CD4-positive, CD25-positive, alpha-beta regulatory T cell (primary cell): ENCODE measurements at regions not wholly inside any gene's neighbourhood (a gene's known extent, or its start where the extent isn't known, plus 50 kb on each side); places are given as distances from the start of the nearest gene placed in this dataset.
"Not testable (repeated sequence)": the region's sequence is repeated elsewhere in the genome, so short reads cannot be mapped to it uniquely, and the experiment has no call there.

Experiments
- ATAC-seq, 2 donors: fragments of 150-1000 bp; cut with Tn5 transposase; one replicate each; pipeline ENCODE4 v1.10.0; 2021; ENCODE audit warnings: low read depth in 2 of 2, moderate number of reproducible peaks in 2 of 2, moderate library complexity in 1 of 2
- DNase-seq, 3 donors: peaks; one replicate each; pipeline versions ENCODE4 v3.0.0 to v3.0.0-alpha.2; 2012 to 2022; ENCODE audit warnings: mixed read lengths in 1 of 3
- H3K27ac ChIP-seq: one replicate; pipeline ENCODE4 v1.7.0; 2013; ENCODE audit warnings: mild to moderate bottlenecking, low read length; ENCODE audit not compliant: insufficient read depth, poor library complexity, severe bottlenecking
- H3K27me3 ChIP-seq: one replicate; pipeline ENCODE4 v1.7.0; 2013; ENCODE audit warnings: low read length; ENCODE audit not compliant: control insufficient read depth, insufficient read depth
- H3K36me3 ChIP-seq: one replicate; pipeline ENCODE4 v1.7.0; 2013; ENCODE audit warnings: mild to moderate bottlenecking, low read length, moderate library complexity; ENCODE audit not compliant: control insufficient read depth, insufficient read depth
- H3K4me1 ChIP-seq: 2 replicates; pipeline ENCODE4 v1.7.0; 2013; ENCODE audit warnings: mild to moderate bottlenecking, low read length; ENCODE audit not compliant: insufficient read depth, control insufficient read depth, poor library complexity, severe bottlenecking
- H3K4me3 ChIP-seq: one replicate; pipeline ENCODE4 v1.7.0; 2013; ENCODE audit warnings: low read depth, mild to moderate bottlenecking, low read length, moderate library complexity
- H3K9me3 ChIP-seq, 2 experiments: 1 replicate in 1 of 2; 2 replicates in 1 of 2; pipeline ENCODE4 v1.7.0; 2013; ENCODE audit warnings: low read length in 2 of 2, mild to moderate bottlenecking in 1 of 2, moderate library complexity in 1 of 2; ENCODE audit not compliant: control insufficient read depth in 2 of 2
- H3K27ac Mint-ChIP-seq, 3 donors: one replicate each; pipeline ENCODE4 v1.8.0; 2020 to 2022; ENCODE audit warnings: mild to moderate bottlenecking in 3 of 3, mixed read lengths in 3 of 3, moderate library complexity in 2 of 3
- H3K27me3 Mint-ChIP-seq: one replicate; pipeline ENCODE4 v1.8.0; 2022; ENCODE audit warnings: mild to moderate bottlenecking, mixed read lengths
- H3K36me3 Mint-ChIP-seq: one replicate; pipeline ENCODE4 v1.8.0; 2020; ENCODE audit warnings: mixed read lengths
- H3K4me1 Mint-ChIP-seq, 4 donors: one replicate each; pipeline ENCODE4 v1.8.0; 2020 to 2022; ENCODE audit warnings: mixed read lengths in 4 of 4, mild to moderate bottlenecking in 1 of 4
- H3K4me3 Mint-ChIP-seq, 4 donors: one replicate each; pipeline ENCODE4 v1.8.0; 2020 to 2022; ENCODE audit warnings: mild to moderate bottlenecking in 4 of 4, mixed read lengths in 4 of 4, moderate library complexity in 3 of 4
- H3K9me3 Mint-ChIP-seq, 7 donors: one replicate each; pipeline ENCODE4 v1.8.0; 2020 to 2022; ENCODE audit warnings: mixed read lengths in 7 of 7, mild to moderate bottlenecking in 3 of 7, moderate library complexity in 2 of 7

DNA sequence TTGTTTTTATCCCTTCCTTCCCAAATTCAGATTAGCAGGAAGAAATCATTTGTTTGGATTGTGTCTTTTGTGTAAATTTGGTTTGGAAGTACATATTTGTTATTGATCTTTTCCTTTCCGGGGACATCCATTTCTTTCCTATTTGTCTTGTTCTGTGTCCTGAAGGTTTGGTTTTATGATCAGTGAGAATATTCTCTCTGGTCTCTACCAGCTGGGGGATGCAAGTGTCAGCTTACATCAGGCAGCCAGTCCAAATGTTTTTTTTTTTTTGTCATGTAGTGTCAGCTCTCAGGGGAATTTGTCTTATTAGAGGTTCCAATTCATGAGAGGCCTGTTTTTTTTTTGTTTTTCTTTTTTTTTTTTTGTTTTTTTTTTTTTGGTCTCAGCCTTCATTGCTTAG, 479.2 kb upstream of the LRRC7 start:
- no peaks in the 10 kb centered on the region for H3K36me3 ChIP-seq
- DNase-seq (no peak), ATAC-seq (no peak)
- H3K9me3 Mint-ChIP-seq = peaks cover 2 to 16% (median 8%) of the 10 kb centered on the region in 7 donors
- H3K27ac ChIP-seq = no peak overlapping the region
- peaks cover 2 to 8% of the 10 kb centered on the region in 2 experiments for H3K9me3 ChIP-seq
- H3K36me3 Mint-ChIP-seq = no peaks in the 10 kb centered on the region
- no peak overlapping the region for H3K4me3 ChIP-seq
- no peaks in the 10 kb centered on the region for H3K4me1 Mint-ChIP-seq
- no peaks in the 10 kb centered on the region for H3K4me1 ChIP-seq
- no peak overlapping the region for H3K4me3 Mint-ChIP-seq
- H3K27me3 Mint-ChIP-seq = no peaks in the 10 kb centered on the region
- H3K27me3 ChIP-seq = no peaks in the 10 kb centered on the region
- H3K27ac Mint-ChIP-seq = no peak overlapping the region

DNA sequence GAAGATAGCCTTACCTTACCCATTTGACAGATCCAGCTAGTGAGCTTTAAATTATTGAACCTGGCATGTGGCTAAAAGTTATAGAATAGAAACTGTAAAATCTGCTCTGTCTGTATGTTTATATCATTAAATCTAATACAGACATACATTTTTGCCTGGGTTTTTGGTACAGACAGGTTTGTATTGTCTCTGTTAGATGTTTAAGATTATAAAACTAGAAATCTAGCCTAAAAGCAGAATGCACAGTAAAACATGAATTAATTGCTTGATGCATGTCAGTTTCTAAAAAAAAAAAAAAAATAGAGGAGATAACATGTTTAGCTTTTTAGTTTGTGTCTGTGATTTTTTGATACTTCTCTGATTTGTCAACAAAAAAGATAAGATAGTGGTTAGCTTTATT, 477.6 kb upstream of the LRRC7 start:
- no peaks in the 10 kb centered on the region for H3K36me3 Mint-ChIP-seq

DNA sequence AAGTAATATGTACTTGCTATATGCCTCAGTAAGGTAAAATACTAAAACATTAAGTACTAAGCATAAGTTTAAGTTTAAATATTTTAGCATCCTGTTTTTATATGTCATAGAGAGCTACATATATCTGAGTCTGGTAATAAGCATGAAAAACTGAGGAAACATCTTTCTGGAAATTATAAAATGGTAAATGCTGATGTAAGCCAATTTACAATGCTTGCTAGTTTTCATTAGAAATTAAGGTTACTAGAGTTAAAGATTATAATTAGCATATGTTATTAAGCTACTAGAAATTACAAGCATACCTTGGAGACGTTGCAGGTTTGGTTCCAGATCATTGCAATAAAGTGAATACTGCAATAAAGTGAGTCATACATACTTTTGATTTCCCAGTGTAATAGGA, 477.0 kb upstream of the LRRC7 start:
- H3K27me3 ChIP-seq = no peaks in the 10 kb centered on the region
- no peaks in the 10 kb centered on the region for H3K27me3 Mint-ChIP-seq
- H3K4me1 ChIP-seq = no peaks in the 10 kb centered on the region
- no peak for DNase-seq
- no peaks in the 10 kb centered on the region for H3K4me1 Mint-ChIP-seq
- no peak for ATAC-seq
- peaks cover 3 to 20% (median 8%) of the 10 kb centered on the region in 7 donors for H3K9me3 Mint-ChIP-seq
- no peaks in the 10 kb centered on the region for H3K36me3 ChIP-seq
- H3K4me3 Mint-ChIP-seq = no peak overlapping the region
- no peak overlapping the region for H3K27ac ChIP-seq
- no peaks in the 10 kb centered on the region for H3K36me3 Mint-ChIP-seq
- no peak overlapping the region for H3K27ac Mint-ChIP-seq
- peaks cover 2 to 8% of the 10 kb centered on the region in 2 experiments for H3K9me3 ChIP-seq
- no peak overlapping the region for H3K4me3 ChIP-seq

More for the DNA sequence above, 477.6 kb upstream of the LRRC7 start:
- no peaks in the 10 kb centered on the region for H3K4me1 ChIP-seq
- Mint-ChIP-seq H3K9me3 (peaks cover 3 to 17% (median 8%) of the 10 kb centered on the region in 7 donors), H3K4me1 (no peaks in the 10 kb centered on the region), H3K27me3 (no peaks in the 10 kb centered on the region), H3K27ac (no peak overlapping the region), H3K4me3 (no peak overlapping the region)
- no peak for ATAC-seq
- H3K27ac ChIP-seq = no peak overlapping the region
- peaks cover 2 to 8% of the 10 kb centered on the region in 2 experiments for H3K9me3 ChIP-seq
- H3K27me3 ChIP-seq = no peaks in the 10 kb centered on the region
- H3K4me3 ChIP-seq = no peak overlapping the region
- no peak for DNase-seq
- H3K36me3 ChIP-seq = no peaks in the 10 kb centered on the region

DNA sequence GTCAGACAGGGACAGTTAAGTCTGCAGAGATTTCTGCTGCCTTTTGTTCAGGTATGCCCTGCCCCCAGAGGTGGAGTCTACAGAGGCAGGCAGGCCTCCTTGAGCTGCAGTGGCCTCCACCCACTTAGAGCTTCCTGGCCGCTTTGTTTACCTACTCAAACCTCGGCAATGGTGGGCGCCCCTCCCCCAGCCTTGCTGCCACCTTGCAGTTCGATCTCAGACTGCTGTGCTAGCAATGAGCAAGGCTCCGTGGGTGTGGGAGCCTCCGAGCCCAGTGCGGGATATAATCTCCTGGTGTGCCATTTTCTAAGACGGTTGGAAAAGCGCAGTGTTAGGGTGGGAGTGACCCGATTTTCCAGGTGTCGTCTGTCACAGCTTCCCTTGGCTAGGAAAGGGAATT, 465.7 kb upstream of the LRRC7 start:
- not testable (repeated sequence) for H3K4me3 ChIP-seq, H3K27ac Mint-ChIP-seq, DNase-seq, H3K9me3 ChIP-seq, H3K4me1 ChIP-seq, H3K4me1 Mint-ChIP-seq, H3K36me3 ChIP-seq, ATAC-seq, H3K27me3 Mint-ChIP-seq, H3K27me3 ChIP-seq, H3K4me3 Mint-ChIP-seq, H3K36me3 Mint-ChIP-seq, H3K27ac ChIP-seq
- peaks cover 4 to 17% (median 5%) of the 10 kb centered on the region in 7 donors for H3K9me3 Mint-ChIP-seq

DNA sequence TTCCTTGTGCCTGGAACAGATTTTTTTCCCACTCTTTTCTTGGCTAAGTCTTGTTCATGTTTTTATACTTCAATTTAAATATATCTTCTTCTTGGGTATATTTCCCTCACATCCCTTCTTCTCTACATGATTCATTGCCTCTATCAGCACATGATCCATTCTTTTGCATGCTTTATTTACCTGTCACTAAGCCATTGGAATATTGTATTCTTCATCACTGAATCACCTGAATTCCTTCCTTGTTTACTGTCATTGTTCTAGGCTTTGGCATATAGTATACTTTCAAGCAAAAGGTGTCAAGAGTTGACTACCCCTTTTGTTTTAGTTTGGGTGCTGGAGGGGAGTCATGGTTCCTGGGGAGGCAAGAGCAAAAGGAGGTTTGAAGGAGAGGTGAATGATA, 464.5 kb upstream of the LRRC7 start:
- Histone ChIP-seq H3K27me3 (no peaks in the 10 kb centered on the region), H3K36me3 (no peaks in the 10 kb centered on the region), H3K4me1 (no peaks in the 10 kb centered on the region), H3K27ac (no peak overlapping the region), H3K9me3 (peaks cover 0 to 5% of the 10 kb centered on the region in 2 experiments), H3K4me3 (no peak overlapping the region)
- peaks cover 0 to 4% (median 0%) of the 10 kb centered on the region in 4 donors for H3K4me1 Mint-ChIP-seq
- H3K4me3 Mint-ChIP-seq = no peak overlapping the region
- peaks cover 4 to 18% (median 5%) of the 10 kb centered on the region in 7 donors for H3K9me3 Mint-ChIP-seq
- DNase-seq = no peak
- H3K36me3 Mint-ChIP-seq = no peaks in the 10 kb centered on the region
- H3K27me3 Mint-ChIP-seq = no peaks in the 10 kb centered on the region
- ATAC-seq = no peak
- H3K27ac Mint-ChIP-seq = no peak overlapping the region

GRCh38 chr1:69103705-69104385, 463.9 kb upstream of the LRRC7 start:
- peaks cover 3 to 16% (median 4%) of the 10 kb centered on the region in 7 donors for H3K9me3 Mint-ChIP-seq
- Histone ChIP-seq H3K4me3 (no peak overlapping the region), H3K36me3 (no peaks in the 10 kb centered on the region), H3K4me1 (no peaks in the 10 kb centered on the region), H3K27me3 (no peaks in the 10 kb centered on the region), H3K27ac (no peak overlapping the region), H3K9me3 (peaks cover 0 to 5% of the 10 kb centered on the region in 2 experiments)
- H3K27ac Mint-ChIP-seq = no peak overlapping the region
- no peaks in the 10 kb centered on the region for H3K27me3 Mint-ChIP-seq
- DNase-seq = no peak
- no peaks in the 10 kb centered on the region for H3K36me3 Mint-ChIP-seq
- peaks cover 0 to 4% (median 0%) of the 10 kb centered on the region in 4 donors for H3K4me1 Mint-ChIP-seq
- H3K4me3 Mint-ChIP-seq = no peak overlapping the region
- ATAC-seq = no peak

- Mint-ChIP-seq H3K9me3 (peaks cover 2 to 20% (median 7%) of the 10 kb centered on the region in 7 donors), H3K27ac (no peak overlapping the region), H3K36me3 (no peaks in the 10 kb centered on the region), H3K4me1 (peaks cover 0 to 4% (median 0%) of the 10 kb centered on the region in 4 donors), H3K27me3 (no peaks in the 10 kb centered on the region), H3K4me3 (no peak overlapping the region)
- no peaks in the 10 kb centered on the region for H3K36me3 ChIP-seq
- no peak for ATAC-seq
- DNase-seq = no peak
- H3K4me1 ChIP-seq = no peaks in the 10 kb centered on the region
- peaks cover 0 to 5% of the 10 kb centered on the region in 2 experiments for H3K9me3 ChIP-seq
- H3K27ac ChIP-seq = no peak overlapping the region
- H3K27me3 ChIP-seq = no peaks in the 10 kb centered on the region
- no peak overlapping the region for H3K4me3 ChIP-seq
These were observed 462.8 kb upstream of the LRRC7 start for GRCh38 chr1:69104894-69105293.

DNA sequence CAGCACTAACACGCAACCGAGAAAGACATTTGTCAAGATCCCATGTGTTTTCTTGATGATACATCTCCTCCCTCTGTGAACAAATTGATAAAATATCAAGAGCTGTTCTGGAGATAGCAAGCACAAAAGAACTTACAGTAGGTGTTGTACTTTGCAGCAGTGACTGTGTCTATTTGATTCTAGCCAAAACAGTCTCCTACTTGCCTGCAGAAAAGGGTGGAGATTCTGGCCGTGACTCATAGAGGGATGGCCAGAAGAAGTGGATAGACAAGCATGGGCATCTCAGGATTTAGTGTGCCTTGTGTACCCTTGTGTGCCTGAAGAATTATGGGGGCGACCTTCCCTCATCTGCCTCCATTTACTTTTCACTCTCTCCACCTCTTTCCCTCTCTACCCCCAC, 458.4 kb upstream of the LRRC7 start:
- ATAC-seq = no peak
- Mint-ChIP-seq H3K4me1 (peaks cover 0 to 4% (median 0%) of the 10 kb centered on the region in 4 donors), H3K27ac (no peak overlapping the region), H3K9me3 (peaks cover 0 to 12% (median 3%) of the 10 kb centered on the region in 7 donors), H3K27me3 (no peaks in the 10 kb centered on the region), H3K4me3 (no peak overlapping the region), H3K36me3 (no peaks in the 10 kb centered on the region)
- H3K27ac ChIP-seq = no peak overlapping the region
- no peak for DNase-seq
- H3K27me3 ChIP-seq = no peaks in the 10 kb centered on the region
- H3K4me3 ChIP-seq = no peak overlapping the region
- no peaks in the 10 kb centered on the region for H3K36me3 ChIP-seq
- H3K4me1 ChIP-seq = no peaks in the 10 kb centered on the region
- H3K9me3 ChIP-seq = peaks cover 1 to 2% of the 10 kb centered on the region in 2 experiments
